ENCODE measurements at regions not wholly inside any gene's neighbourhood (a gene's known extent, or its start where the extent isn't known, plus 50 kb on each side); places are given as distances from the start of the nearest gene placed in this dataset.
A peak's percentile ranks its signal among the peaks of the same experiment; 100 is the strongest.

GRCh38 chr1:8133190-8133589, 107.1 kb upstream of the ERRFI1 start:
- Histone ChIP-seq H3K9me3 (no peaks in the 10 kb centered on the region), H3K4me1 (peaks cover 0 to 33% of the 10 kb centered on the region in 2 donors), H3K27ac (peak overlapping the region; percentile 49 to 75), H3K4me3 (no peak overlapping the region), H3K27me3 (no peaks in the 10 kb centered on the region), H3K36me3 (no peaks in the 10 kb centered on the region)
- no peak for DNase-seq (ENCODE audit: low spot score)
- TF ChIP-seq CTCF (IDR thresholded peaks at IDR 0.05) = no peak

GRCh38 chr1:8127171-8127641, 101.1 kb upstream of the ERRFI1 start:
- no peak for TF ChIP-seq CTCF (IDR thresholded peaks at IDR 0.05)
- no peaks in the 10 kb centered on the region for H3K27me3 ChIP-seq
- DNase-seq (ENCODE audit: low spot score) = no peak
- no peak overlapping the region for H3K27ac ChIP-seq
- H3K9me3 ChIP-seq = peaks cover 0 to 6% of the 10 kb centered on the region in 2 donors
- no peak overlapping the region for H3K4me3 ChIP-seq
- peaks cover 0 to under 1% of the 10 kb centered on the region in 2 donors for H3K4me1 ChIP-seq
- no peaks in the 10 kb centered on the region for H3K36me3 ChIP-seq

- Histone ChIP-seq H3K36me3 (no peaks in the 10 kb centered on the region), H3K4me1 (peaks cover 0 to 27% of the 10 kb centered on the region in 2 donors), H3K27me3 (no peaks in the 10 kb centered on the region)
Measured at GRCh38 chr1:8122477-8123407, 96.6 kb upstream of the ERRFI1 start.

GRCh38 chr1:8122160-8122476, 96.0 kb upstream of the ERRFI1 start:
- peaks cover 0 to 32% of the 10 kb centered on the region in 2 donors for H3K4me1 ChIP-seq
- peaks cover 0 to 6% of the 10 kb centered on the region in 2 donors for H3K9me3 ChIP-seq
- no peak overlapping the region for H3K4me3 ChIP-seq
- no peak for DNase-seq (ENCODE audit: low spot score)
- TF ChIP-seq CTCF (IDR thresholded peaks at IDR 0.05) = no peak
- no peaks in the 10 kb centered on the region for H3K27me3 ChIP-seq
- no peaks in the 10 kb centered on the region for H3K36me3 ChIP-seq
- H3K27ac ChIP-seq = peak overlapping the region; percentile 39 to 72

More at GRCh38 chr1:8122477-8123407, 96.6 kb upstream of the ERRFI1 start:
- TF ChIP-seq CTCF (IDR thresholded peaks at IDR 0.05) = no peak
- no peak for DNase-seq (ENCODE audit: low spot score)
- Histone ChIP-seq H3K9me3 (peaks cover 0 to 6% of the 10 kb centered on the region in 2 donors), H3K4me3 (no peak overlapping the region), H3K27ac (peak overlapping the region; percentile 39 to 72)

- H3K4me1 ChIP-seq = peaks cover 0 to 36% of the 10 kb centered on the region in 2 donors
- H3K27ac ChIP-seq = peak overlapping the region; percentile 56 to 72
- no peaks in the 10 kb centered on the region for H3K36me3 ChIP-seq
- no peak for TF ChIP-seq CTCF (IDR thresholded peaks at IDR 0.05)
- peaks cover 0 to 6% of the 10 kb centered on the region in 2 donors for H3K9me3 ChIP-seq
- peak; percentile 74 for DNase-seq (ENCODE audit: low spot score)
- H3K4me3 ChIP-seq = no peak overlapping the region
- no peaks in the 10 kb centered on the region for H3K27me3 ChIP-seq
Measured at GRCh38 chr1:8121261-8122159, 95.4 kb upstream of the ERRFI1 start.

Data from right atrium auricular region (tissue), 2 donors.